CD14-positive monocyte (primary cell): ENCODE measurements at regions not wholly inside any gene's neighbourhood (a gene's known extent, or its start where the extent isn't known, plus 50 kb on each side); places are given as distances from the start of the nearest gene placed in this dataset.

Experiments used
- DNase-seq, 3 donors: peaks; one replicate each; pipeline ENCODE4 v3.0.0-alpha.2; 2011 to 2022
- H2AFZ ChIP-seq: 2 replicates; pipeline ENCODE4 v1.6.0; 2012; ENCODE audit warnings: mild to moderate bottlenecking, low read depth, low read length, inconsistent platforms; ENCODE audit not compliant: insufficient read depth, poor library complexity, severe bottlenecking
- H3K27ac ChIP-seq, 2 donors: 1 replicate in 1 of 2; 2 replicates in 1 of 2; pipeline ENCODE4 v1.5.1; 2012 to 2013; ENCODE audit warnings: low read length in 2 of 2, control low read depth in 1 of 2, inconsistent platforms in 1 of 2, low read depth in 1 of 2, mild to moderate bottlenecking in 1 of 2
- H3K27me3 ChIP-seq, 2 donors: one replicate each; pipeline versions ENCODE4 v1.6.0 to v1.6.1; 2011 to 2013; ENCODE audit warnings: low read length in 2 of 2; ENCODE audit not compliant: control insufficient read depth in 2 of 2, insufficient read depth in 2 of 2
- H3K36me3 ChIP-seq, 2 donors: replicated peaks in 1 of 2; 1 replicate in 1 of 2; 2 replicates in 1 of 2; pipeline versions ENCODE4 v1.5.1 to v1.6.1; 2012 to 2013; ENCODE audit warnings: low read length in 2 of 2, control low read depth in 1 of 2, inconsistent platforms in 1 of 2, mild to moderate bottlenecking in 1 of 2; ENCODE audit not compliant: insufficient read depth in 2 of 2, control insufficient read depth in 1 of 2
- H3K4me1 ChIP-seq, 2 donors: 1 replicate in 1 of 2; 2 replicates in 1 of 2; pipeline versions ENCODE4 v1.5.1 to v1.6.1; 2012 to 2013; ENCODE audit warnings: low read length in 2 of 2, control low read depth in 1 of 2, inconsistent platforms in 1 of 2, mild to moderate bottlenecking in 1 of 2, moderate library complexity in 1 of 2; ENCODE audit not compliant: insufficient read depth in 2 of 2, control insufficient read depth in 1 of 2
- H3K4me2 ChIP-seq: replicated peaks from 2 replicates; pipeline ENCODE3; 2012; ENCODE audit warnings: low read length, moderate library complexity, mild to moderate bottlenecking; ENCODE audit not compliant: poor library complexity, severe bottlenecking; ENCODE audit errors: extremely low read depth
- H3K4me3 ChIP-seq, 3 experiments: fragments of 200-600 bp in 1 of 3; sonication (generic) in 1 of 3; replicated peaks in 1 of 3; 1 replicate in 2 of 3; 2 replicates in 1 of 3; pipeline ENCODE4 v1.5.1; 2011 to 2013; ENCODE audit warnings: low read length in 3 of 3, mild to moderate bottlenecking in 3 of 3, control low read depth in 2 of 3, low read depth in 2 of 3, inconsistent platforms in 1 of 3, moderate library complexity in 1 of 3
- H3K79me2 ChIP-seq: 2 replicates; pipeline ENCODE4 v1.6.0; 2012; ENCODE audit warnings: mild to moderate bottlenecking, control low read depth, inconsistent platforms, low read length, moderate library complexity; ENCODE audit not compliant: insufficient read depth
- H3K9ac ChIP-seq: 2 replicates; pipeline ENCODE4 v1.6.0; 2017; ENCODE audit warnings: low read length, mild to moderate bottlenecking; ENCODE audit not compliant: insufficient read depth, poor library complexity, severe bottlenecking
- H3K9me3 ChIP-seq, 2 donors: replicated peaks in 1 of 2; 1 replicate in 1 of 2; 2 replicates in 1 of 2; pipeline versions ENCODE4 v1.5.1 to v1.6.1; 2012 to 2013; ENCODE audit warnings: low read length in 2 of 2, control low read depth in 1 of 2; ENCODE audit not compliant: control insufficient read depth in 1 of 2, insufficient read depth in 1 of 2
- H4K20me1 ChIP-seq: 2 replicates; pipeline ENCODE4 v1.6.0; 2012; ENCODE audit warnings: mild to moderate bottlenecking, low read length, control low read depth, moderate library complexity; ENCODE audit not compliant: insufficient read depth
- H3K27ac Mint-ChIP-seq, 7 donors: one replicate each; pipeline ENCODE4 v1.8.0; 2020; ENCODE audit warnings: mild to moderate bottlenecking in 7 of 7, mixed read lengths in 7 of 7, moderate library complexity in 6 of 7, inconsistent platforms in 2 of 7
- H3K27me3 Mint-ChIP-seq, 3 donors: one replicate each; pipeline ENCODE4 v1.8.0; 2021 to 2022; ENCODE audit warnings: low read depth in 3 of 3, mild to moderate bottlenecking in 3 of 3, mixed read lengths in 3 of 3, moderate library complexity in 3 of 3, inconsistent platforms in 1 of 3
- H3K36me3 Mint-ChIP-seq, 2 donors: one replicate each; pipeline ENCODE4 v1.8.0; 2020; ENCODE audit warnings: mixed read lengths in 2 of 2, inconsistent platforms in 1 of 2, mild to moderate bottlenecking in 1 of 2
- H3K4me1 Mint-ChIP-seq: one replicate; pipeline ENCODE4 v1.8.0; 2020; ENCODE audit warnings: mild to moderate bottlenecking, mixed read lengths
- H3K4me3 Mint-ChIP-seq, 2 donors: one replicate each; pipeline ENCODE4 v1.8.0; 2020; ENCODE audit warnings: mild to moderate bottlenecking in 2 of 2, mixed read lengths in 2 of 2, moderate library complexity in 1 of 2
- H3K9me3 Mint-ChIP-seq, 7 donors: one replicate each; pipeline ENCODE4 v1.8.0; 2020 to 2022; ENCODE audit warnings: mixed read lengths in 7 of 7, mild to moderate bottlenecking in 6 of 7, moderate library complexity in 6 of 7, inconsistent platforms in 2 of 7
- WGBS: methylation state at CpG from one replicate; pipeline ENCODE4 v1.1.5; 2013; ENCODE audit warnings: missing lambda C conversion rate; ENCODE audit not compliant: insufficient coverage; 5-methylcytosine and 5-hydroxymethylcytosine counted together
- intact Hi-C, 2 donors: fragments of 100-400 bp; cut with micrococcal nuclease; formaldehyde crosslinking; loops; one replicate each; pipeline versions ENCODE4 v1.15.0 to v1.15.1; 2023
- TF ChIP-seq, protein P1 (sequence below): fragments of 200-600 bp; IDR thresholded peaks from one replicate; pipeline ENCODE4 v1.8.0; 2022; ENCODE audit warnings: antibody characterized with exemption, mild to moderate bottlenecking

DNA sequence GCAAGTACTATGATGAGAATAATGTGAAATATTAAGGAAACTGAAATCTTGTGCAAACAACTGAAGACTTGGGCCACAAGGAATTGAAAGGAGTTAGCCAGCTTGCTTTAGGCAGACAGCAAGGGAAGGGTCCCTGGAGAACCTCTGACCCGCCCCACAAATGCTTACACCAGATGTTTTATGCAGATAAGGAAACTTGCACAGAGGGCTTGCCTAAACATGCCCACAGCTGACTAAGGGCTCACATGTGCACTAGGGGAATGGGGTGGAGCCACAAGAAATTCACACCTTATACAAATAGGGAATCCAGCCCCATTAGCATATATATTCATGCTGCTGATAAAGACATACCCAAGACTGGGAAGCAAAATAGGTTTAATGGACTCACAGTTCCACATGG, 86.1 kb upstream of the CYYR1 start:
- Histone ChIP-seq H3K27ac (no peak overlapping the region), H3K4me3 (no peak overlapping the region), H3K4me1 (no peaks in the 10 kb centered on the region), H2AFZ (no peak overlapping the region), H3K9me3 (peaks cover 0 to 10% of the 10 kb centered on the region in 2 donors), H3K4me2 (no peak overlapping the region), H3K79me2 (no peaks in the 10 kb centered on the region), H3K27me3 (no peaks in the 10 kb centered on the region), H3K36me3 (no peaks in the 10 kb centered on the region), H3K9ac (no peak overlapping the region), H4K20me1 (no peaks in the 10 kb centered on the region)
- peaks cover 2% of the 10 kb centered on the region for H3K4me1 Mint-ChIP-seq
- H3K27ac Mint-ChIP-seq = no peak overlapping the region
- no peaks in the 10 kb centered on the region for H3K36me3 Mint-ChIP-seq
- no CpG with 5 or more reads among the region's 1 CpG for WGBS
- peaks cover 3 to 11% (median 6%) of the 10 kb centered on the region in 7 donors for H3K9me3 Mint-ChIP-seq
- H3K27me3 Mint-ChIP-seq = peaks cover 0 to 2% (median 2%) of the 10 kb centered on the region in 3 donors
- TF ChIP-seq, protein P1, sequence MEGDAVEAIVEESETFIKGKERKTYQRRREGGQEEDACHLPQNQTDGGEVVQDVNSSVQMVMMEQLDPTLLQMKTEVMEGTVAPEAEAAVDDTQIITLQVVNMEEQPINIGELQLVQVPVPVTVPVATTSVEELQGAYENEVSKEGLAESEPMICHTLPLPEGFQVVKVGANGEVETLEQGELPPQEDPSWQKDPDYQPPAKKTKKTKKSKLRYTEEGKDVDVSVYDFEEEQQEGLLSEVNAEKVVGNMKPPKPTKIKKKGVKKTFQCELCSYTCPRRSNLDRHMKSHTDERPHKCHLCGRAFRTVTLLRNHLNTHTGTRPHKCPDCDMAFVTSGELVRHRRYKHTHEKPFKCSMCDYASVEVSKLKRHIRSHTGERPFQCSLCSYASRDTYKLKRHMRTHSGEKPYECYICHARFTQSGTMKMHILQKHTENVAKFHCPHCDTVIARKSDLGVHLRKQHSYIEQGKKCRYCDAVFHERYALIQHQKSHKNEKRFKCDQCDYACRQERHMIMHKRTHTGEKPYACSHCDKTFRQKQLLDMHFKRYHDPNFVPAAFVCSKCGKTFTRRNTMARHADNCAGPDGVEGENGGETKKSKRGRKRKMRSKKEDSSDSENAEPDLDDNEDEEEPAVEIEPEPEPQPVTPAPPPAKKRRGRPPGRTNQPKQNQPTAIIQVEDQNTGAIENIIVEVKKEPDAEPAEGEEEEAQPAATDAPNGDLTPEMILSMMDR = no peak
- no peak for DNase-seq
- no peak overlapping the region for H3K4me3 Mint-ChIP-seq
- intact Hi-C loops = no loop called here

DNA sequence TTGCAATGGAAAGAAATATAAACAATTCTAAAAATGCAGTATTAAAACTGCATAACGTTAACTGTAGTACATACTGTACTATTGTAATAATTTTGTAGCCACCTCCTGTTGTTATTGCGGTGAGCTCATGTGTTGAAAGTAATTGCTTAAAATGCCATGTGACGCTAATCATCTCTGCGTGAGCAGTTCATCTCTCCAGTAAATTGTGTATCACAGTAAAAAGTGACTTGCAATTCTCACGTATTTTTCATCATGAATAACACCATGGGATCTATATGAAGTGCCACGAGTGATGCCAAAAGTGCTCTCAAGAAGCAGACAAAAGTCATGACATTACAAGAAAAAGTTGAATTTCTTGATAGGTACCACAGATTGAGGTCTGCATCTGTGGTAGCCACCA, 82.4 kb upstream of the CYYR1 start:
- H3K27ac ChIP-seq = no peak overlapping the region
- WGBS = 100% methylated on average over 1 of the region's 6 CpGs
- TF ChIP-seq, protein P1 = no peak
- H3K9ac ChIP-seq = no peak overlapping the region
- Mint-ChIP-seq H3K27me3 (peaks cover 0 to 2% (median 2%) of the 10 kb centered on the region in 3 donors), H3K4me1 (peaks cover 2% of the 10 kb centered on the region), H3K27ac (no peak overlapping the region), H3K4me3 (no peak overlapping the region), H3K36me3 (no peaks in the 10 kb centered on the region), H3K9me3 (peaks cover 2 to 14% (median 4%) of the 10 kb centered on the region in 7 donors)
- no peaks in the 10 kb centered on the region for H3K4me1 ChIP-seq
- H3K79me2 ChIP-seq = no peaks in the 10 kb centered on the region
- H3K4me3 ChIP-seq = no peak overlapping the region
- DNase-seq = no peak
- no peaks in the 10 kb centered on the region for H4K20me1 ChIP-seq
- H2AFZ ChIP-seq = no peak overlapping the region
- no peaks in the 10 kb centered on the region for H3K36me3 ChIP-seq
- intact Hi-C loops = no loop called here
- no peak overlapping the region for H3K4me2 ChIP-seq
- H3K27me3 ChIP-seq = no peaks in the 10 kb centered on the region
- H3K9me3 ChIP-seq = peaks cover 0 to 3% of the 10 kb centered on the region in 2 donors
